Suppressor macrophage treated with lipopolysaccharide for 4 hours (primary cell): ENCODE measurements at regions not wholly inside any gene's neighbourhood (a gene's known extent, or its start where the extent isn't known, plus 50 kb on each side); places are given as distances from the start of the nearest gene placed in this dataset.
"Not testable (repeated sequence)": the region's sequence is repeated elsewhere in the genome, so short reads cannot be mapped to it uniquely, and the experiment has no call there.

Experiments used
- DNase-seq: peaks from one replicate; pipeline ENCODE4 v3.0.0-alpha.2; 2020

- DNase-seq, result no peak
Observed at GRCh38 chr5:162487528-162488525, 420.3 kb downstream of the GABRG2 start.

- no peak for DNase-seq
Observed at GRCh38 chr5:162496100-162496808, 428.7 kb downstream of the GABRG2 start.

GRCh38 chr5:162497455-162497854, 429.9 kb downstream of the GABRG2 start:
- DNase-seq, result no peak

DNA sequence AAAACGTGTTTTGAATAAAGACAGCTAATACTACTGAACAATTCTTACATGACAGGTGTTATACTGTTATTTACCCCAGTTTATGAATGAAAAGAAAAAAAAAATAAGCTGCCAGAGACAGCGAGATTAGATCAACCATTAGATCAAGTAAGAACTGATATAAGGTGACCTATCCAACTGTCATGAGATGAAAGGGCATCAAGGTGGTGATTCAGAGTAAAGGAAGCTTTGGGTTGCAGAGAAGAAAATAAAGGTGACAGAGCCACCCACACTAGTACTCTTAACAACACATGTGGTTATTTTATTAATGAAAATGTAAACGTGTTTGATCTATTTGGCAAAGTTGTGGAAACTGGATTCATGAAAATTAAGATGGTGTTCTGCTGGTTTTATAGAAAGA, 435.2 kb downstream of the GABRG2 start:
- DNase-seq, result no peak

- DNase-seq, result no peak
Observed at GRCh38 chr5:162503796-162504195, 436.2 kb downstream of the GABRG2 start.

GRCh38 chr5:162512935-162513565, 445.5 kb downstream of the GABRG2 start:
- no peak for DNase-seq

DNA sequence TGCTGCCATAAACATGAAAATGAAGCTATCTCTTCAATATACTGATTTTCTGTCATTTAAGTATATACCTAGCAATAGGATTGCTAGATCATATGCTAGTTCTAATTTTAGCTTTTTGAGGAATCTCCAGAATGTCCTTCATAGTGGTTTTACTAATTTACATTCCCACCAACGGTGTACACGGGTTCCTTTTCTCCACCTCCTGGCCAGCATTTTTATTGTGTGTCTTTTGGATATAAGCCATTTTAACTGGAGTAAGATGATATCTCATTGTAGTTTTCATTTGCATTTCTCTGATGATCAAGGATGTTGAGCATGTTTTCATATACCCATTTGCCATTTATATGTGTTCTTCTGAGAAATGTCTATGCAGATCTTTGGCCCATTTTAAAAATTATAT, 446.5 kb downstream of the GABRG2 start:
- DNase-seq, result no peak

GRCh38 chr5:162520878-162521277, 453.3 kb downstream of the GABRG2 start:
- DNase-seq, result no peak

GRCh38 chr5:162529209-162529608, 461.6 kb downstream of the GABRG2 start:
- no peak for DNase-seq

DNA sequence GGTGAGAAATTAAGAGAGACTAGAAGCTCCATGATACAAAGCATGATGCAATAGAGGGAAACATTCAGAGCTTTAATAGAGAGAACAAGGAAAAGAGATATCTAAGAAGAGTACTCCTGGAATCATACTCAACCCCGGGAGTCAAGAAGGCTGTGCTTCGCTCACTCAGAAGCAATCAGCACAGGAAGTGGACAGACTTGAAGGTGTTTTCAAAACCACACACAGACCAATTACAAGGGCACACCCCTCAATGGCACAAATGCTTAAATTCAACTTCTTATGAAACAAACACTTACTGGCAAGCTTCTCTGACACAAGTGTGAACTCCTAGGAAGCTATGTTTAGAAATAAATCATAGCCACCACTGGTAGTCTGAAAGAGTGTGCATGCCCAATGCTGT, 462.3 kb downstream of the GABRG2 start:
- DNase-seq, result no peak

DNA sequence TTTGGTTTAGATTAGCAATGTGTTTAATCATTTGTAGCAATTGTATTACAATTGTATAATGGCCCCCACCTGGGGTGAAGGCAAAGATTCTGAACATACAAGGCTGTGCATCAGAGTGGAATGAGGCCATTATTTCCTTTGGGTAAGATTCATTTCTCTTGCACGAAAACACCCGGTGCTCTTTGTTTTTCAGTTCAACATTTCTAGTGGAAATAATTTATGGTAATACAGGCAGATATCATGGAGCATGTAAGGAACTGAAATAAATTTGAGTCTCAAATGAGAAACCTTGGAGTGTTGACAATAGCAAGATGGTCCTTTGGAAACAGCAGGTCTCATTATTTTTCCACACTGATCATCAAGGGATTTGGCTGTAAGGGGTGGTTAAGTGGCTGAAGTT, 475.9 kb downstream of the GABRG2 start:
- DNase-seq, result no peak

DNA sequence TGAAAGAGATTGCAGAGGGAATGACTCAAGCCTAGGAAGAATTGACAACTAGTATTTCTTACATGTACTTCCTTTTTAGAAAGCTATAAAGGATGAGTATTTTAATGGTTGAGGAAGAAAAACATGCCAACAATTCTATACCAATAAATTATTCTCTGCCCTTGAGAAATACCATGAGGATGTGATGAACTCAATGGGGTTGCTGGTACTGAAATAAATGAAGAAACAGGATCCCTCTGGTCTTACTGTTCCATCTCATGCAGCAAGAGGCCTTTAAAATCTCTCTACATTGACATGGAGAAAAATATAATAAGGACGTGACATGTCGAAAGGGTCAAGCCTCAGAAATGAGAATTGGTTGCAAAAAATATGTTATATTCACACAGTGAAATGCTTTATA, 477.3 kb downstream of the GABRG2 start:
- DNase-seq, result no peak

- DNase-seq, result no peak
Observed at GRCh38 chr5:162550236-162550635, 482.7 kb downstream of the GABRG2 start.

GRCh38 chr5:162558120-162558519, 490.5 kb downstream of the GABRG2 start:
- DNase-seq, result no peak

DNA sequence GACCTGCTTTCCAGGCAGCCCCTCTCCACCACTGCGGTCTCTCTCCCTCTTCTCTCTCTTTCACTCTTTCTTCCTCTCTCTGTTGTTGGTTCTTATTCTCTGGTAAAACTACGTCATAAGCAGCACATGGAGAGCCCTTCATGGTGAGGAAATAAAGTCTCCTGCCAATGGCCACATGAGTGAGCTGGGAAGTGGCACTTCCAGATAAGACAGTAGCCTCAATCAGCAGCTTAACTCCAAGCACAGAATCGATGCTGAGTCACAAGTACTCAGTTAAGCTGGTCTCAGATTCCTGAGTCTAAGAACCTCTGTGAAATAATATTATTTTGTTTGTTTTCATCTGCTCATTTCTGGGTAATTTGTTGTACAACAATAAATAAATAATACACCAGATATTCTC, 500.1 kb downstream of the GABRG2 start:
- DNase-seq, result no peak

DNA sequence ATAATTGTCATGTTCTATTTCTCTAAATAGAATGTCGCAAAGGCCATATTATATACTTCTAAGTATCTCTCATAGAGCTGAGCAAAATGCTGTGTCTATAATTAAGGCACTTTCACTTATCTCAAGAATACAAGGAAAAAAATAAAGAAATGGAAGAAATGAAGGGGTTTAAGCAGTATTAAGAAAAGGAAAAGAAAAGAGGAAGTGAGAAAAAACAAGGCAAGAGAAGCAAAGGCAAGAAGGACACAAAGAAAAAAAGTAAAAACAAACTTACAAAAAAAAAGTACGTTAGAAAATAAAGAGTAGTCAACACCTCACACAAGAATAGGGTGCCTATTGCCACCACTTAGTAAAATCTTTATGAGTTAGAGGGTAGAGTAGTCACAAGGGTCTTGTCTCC, 506.2 kb downstream of the GABRG2 start:
- no peak for DNase-seq

GRCh38 chr5:162591724-162592123, 524.2 kb downstream of the GABRG2 start:
- DNase-seq, result no peak

DNA sequence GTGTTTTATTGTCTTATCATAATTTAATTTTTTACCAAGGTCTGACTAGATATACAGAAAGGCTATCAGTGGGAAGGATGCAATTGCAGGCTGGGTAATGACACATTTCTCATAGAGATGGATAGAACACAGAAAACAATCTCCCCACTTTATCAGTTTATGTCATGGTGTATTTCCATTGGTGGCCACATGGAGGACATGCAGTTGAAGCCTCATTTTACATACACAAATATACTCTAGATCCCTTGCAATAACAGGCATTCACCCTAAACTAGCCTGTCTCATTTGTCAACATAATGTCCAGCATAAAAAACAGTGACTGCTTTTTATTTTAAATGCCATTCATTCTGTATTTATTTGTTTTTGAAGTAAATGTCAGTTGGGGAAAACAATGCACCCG, 526.3 kb downstream of the GABRG2 start:
- no peak for DNase-seq

DNA sequence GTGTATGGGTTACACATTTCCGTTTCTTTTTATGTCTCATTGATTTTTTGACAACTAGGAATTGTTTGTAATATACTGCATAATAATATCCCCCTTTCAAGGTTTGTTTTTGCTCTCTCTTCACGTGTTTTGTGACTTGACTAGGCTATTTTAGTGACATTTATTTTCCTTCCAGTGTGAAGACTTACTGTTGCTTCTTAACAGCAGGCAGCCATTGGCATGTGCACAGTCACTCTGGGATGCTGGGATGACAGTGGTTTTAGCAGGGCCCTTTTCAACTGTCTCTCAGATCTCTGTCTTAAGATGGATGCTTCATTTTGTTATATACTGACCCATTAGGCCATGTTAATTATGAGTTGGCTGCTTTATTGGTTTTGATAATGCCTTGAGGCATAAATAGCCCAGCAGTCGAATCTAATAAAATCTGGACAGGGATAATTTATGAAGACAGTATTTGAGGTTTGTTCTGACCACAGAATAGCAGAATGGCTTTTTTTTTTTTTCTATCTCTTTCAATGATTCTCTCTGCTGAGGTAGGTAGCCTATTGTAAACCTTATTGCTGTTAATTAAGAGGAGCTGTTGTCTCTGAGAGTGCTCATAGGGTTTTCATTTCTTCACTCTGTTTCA, 536.0 kb downstream of the GABRG2 start:
- no peak for DNase-seq

- DNase-seq, result no peak
Observed at GRCh38 chr5:162607879-162608278, 540.3 kb downstream of the GABRG2 start.

DNA sequence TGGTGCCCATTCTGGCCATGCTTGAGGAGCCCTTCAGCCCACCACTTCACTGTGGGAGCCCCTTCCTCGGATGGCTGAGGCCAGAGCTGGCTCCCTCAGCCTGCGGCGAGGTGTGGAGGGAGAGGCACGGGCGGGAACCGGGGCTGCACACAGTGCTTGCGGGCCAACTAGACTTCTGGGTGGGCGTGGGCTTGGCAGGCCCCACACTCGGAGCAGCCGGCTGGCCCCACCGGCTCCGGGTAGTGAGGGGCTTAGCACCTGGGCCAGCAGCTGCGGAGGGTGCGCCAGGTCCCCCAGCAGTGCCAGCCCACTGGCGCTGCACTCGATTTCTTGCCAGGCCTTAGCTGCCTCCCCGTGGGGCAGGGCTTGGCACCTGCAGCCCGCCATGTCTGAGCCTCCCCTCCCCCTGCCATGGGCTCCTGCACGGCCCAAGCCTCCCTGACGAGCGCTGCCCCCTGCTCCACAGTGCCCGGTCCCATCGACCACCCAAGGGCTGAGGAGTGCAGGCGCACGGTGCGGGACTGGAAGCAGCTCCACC, 554.2 kb downstream of the GABRG2 start:
- DNase-seq, result not testable (repeated sequence)

- DNase-seq, result no peak
Observed at GRCh38 chr5:162624110-162624509, 556.5 kb downstream of the GABRG2 start.

DNA sequence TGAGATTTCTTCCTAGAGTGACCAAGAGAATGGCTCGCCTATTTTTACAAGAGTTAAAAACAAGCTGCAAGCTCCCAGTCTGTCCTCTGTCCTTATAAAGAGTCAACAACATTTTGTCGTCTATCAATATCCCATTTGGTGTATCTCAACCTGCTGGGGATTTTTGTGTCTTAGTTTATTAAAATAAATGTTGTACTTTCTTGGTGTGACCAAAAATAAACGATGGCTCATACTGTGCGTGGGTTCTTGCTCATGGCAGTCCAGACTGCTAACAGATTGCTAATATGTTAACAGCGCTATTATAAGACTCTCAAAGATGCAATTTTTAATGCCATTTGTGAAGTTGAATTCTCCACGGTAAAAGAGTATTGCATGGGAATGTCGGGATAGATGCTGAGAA, 569.9 kb downstream of the GABRG2 start:
- DNase-seq, result no peak
